ENCODE measurements at regions not wholly inside any gene's neighbourhood (a gene's known extent, or its start where the extent isn't known, plus 50 kb on each side); places are given as distances from the start of the nearest gene placed in this dataset.

- TF ChIP-seq POLR2A (IDR thresholded peaks at IDR 0.05) (no peak), CTCF (IDR thresholded peaks at IDR 0.05) (no peak)
These were observed 451.8 kb upstream of the NRXN1 start for GRCh38 chr2:51483720-51484119.

All from Peyer's patch (tissue), 4 donors.